ENCODE measurements at regions not wholly inside any gene's neighbourhood (a gene's known extent, or its start where the extent isn't known, plus 50 kb on each side); places are given as distances from the start of the nearest gene placed in this dataset.

- peak; percentile 9 for DNase-seq (ENCODE audit: low spot score)
- TF ChIP-seq NR2F2 (IDR thresholded peaks at IDR 0.05) (peak; percentile 23), JUND (IDR thresholded peaks at IDR 0.05) (no peak)
These were observed 132.5 kb downstream of the ADAMTS15 start for GRCh38 chr11:130580891-130581492.

GRCh38 chr11:130581646-130582045 lies 133.2 kb downstream of the ADAMTS15 start:
- Histone ChIP-seq H3K27me3 (ENCODE audit: control insufficient read depth in 4 of 4, insufficient read depth in 4 of 4, low read length in 3 of 4) (peaks cover 0 to 3% (median 0%) of the 10 kb centered on the region in 4 donors), H3K9ac (ENCODE audit: low read depth in 1 of 2, low read length in 2 of 2) (no peak overlapping the region), H3K9me3 (ENCODE audit: control insufficient read depth in 4 of 4, low read length in 3 of 4) (peaks cover 0 to 2% (median 0%) of the 10 kb centered on the region in 4 donors), H3K36me3 (ENCODE audit: control insufficient read depth in 4 of 4, insufficient read depth in 3 of 4, low read depth in 1 of 4, low read length in 3 of 4) (no peaks in the 10 kb centered on the region), H3K4me1 (ENCODE audit: control insufficient read depth in 4 of 4, insufficient read depth in 4 of 4, low read length in 3 of 4) (no peaks in the 10 kb centered on the region), H3K27ac (ENCODE audit: low read depth in 1 of 2, low read length in 2 of 2) (peak overlapping the region in 1 of 2 donors; percentile 28), H3K4me3 (ENCODE audit: low read depth in 1 of 3, low read length in 3 of 3) (no peak overlapping the region)
- 57% methylated on average over 2 of the region's 2 CpGs for WGBS
- TF ChIP-seq RXRA (IDR thresholded peaks at IDR 0.05) (no peak), CTCF (IDR thresholded peaks at IDR 0.05; ENCODE audit: low read depth, low read length, missing input control) (no peak), TAF1 (conservative IDR thresholded peaks at IDR 0.05) (no peak), FOXA1 (IDR thresholded peaks at IDR 0.05) (no peak), ATF3 (IDR thresholded peaks at IDR 0.05) (no peak), EGR1 (IDR thresholded peaks at IDR 0.05; ENCODE audit: low read depth in 2 of 2) (no peak), SP1 (IDR thresholded peaks at IDR 0.05) (no peak), FOXA2 (IDR thresholded peaks at IDR 0.05) (no peak), ZBTB33 (IDR thresholded peaks at IDR 0.05) (no peak), HNF4G (IDR thresholded peaks at IDR 0.05) (no peak), HNF4A (conservative IDR thresholded peaks at IDR 0.05) (no peak), MAX (IDR thresholded peaks at IDR 0.05) (no peak), JUND (IDR thresholded peaks at IDR 0.05) (no peak), RAD21 (IDR thresholded peaks at IDR 0.05) (no peak), NR2F2 (IDR thresholded peaks at IDR 0.05) (no peak), GABPA (IDR thresholded peaks at IDR 0.05 in 1 of 2, conservative IDR thresholded peaks at IDR 0.05 in 1 of 2) (no peak)
- DNase-seq (ENCODE audit: low spot score): peak; percentile 8

More at GRCh38 chr11:130580891-130581492, 132.5 kb downstream of the ADAMTS15 start:
- H3K27me3 ChIP-seq (ENCODE audit: control insufficient read depth in 4 of 4, insufficient read depth in 4 of 4, low read length in 3 of 4): peaks cover 0 to 3% (median 0%) of the 10 kb centered on the region in 4 donors
- peaks cover 0 to 2% (median 0%) of the 10 kb centered on the region in 4 donors for H3K9me3 ChIP-seq (ENCODE audit: control insufficient read depth in 4 of 4, low read length in 3 of 4)
- H3K9ac ChIP-seq (ENCODE audit: low read depth in 1 of 2, low read length in 2 of 2): no peak overlapping the region
- no peak overlapping the region for H3K27ac ChIP-seq (ENCODE audit: low read depth in 1 of 2, low read length in 2 of 2)
- H3K36me3 ChIP-seq (ENCODE audit: control insufficient read depth in 4 of 4, insufficient read depth in 3 of 4, low read depth in 1 of 4, low read length in 3 of 4): no peaks in the 10 kb centered on the region
- no peak overlapping the region for H3K4me3 ChIP-seq (ENCODE audit: low read depth in 1 of 3, low read length in 3 of 3)
- H3K4me1 ChIP-seq (ENCODE audit: control insufficient read depth in 4 of 4, insufficient read depth in 4 of 4, low read length in 3 of 4): no peaks in the 10 kb centered on the region
- 59% methylated on average over 5 of the region's 5 CpGs for WGBS
